HG03108 (cell line): ENCODE measurements at regions not wholly inside any gene's neighbourhood (a gene's known extent, or its start where the extent isn't known, plus 50 kb on each side); places are given as distances from the start of the nearest gene placed in this dataset.

ENCODE experiments used
- ATAC-seq: cut with Tn5 transposase; IDR thresholded peaks from one replicate; pipeline ENCODE4 v1.9.1; 2021; ENCODE audit warnings: moderate library complexity; ENCODE audit not compliant: unreplicated experiment

- ATAC-seq, result peak; percentile 70
Observed at GRCh38 chr2:214674278-214674677, 135.2 kb downstream of the BARD1 start.

- ATAC-seq, result no peak
Observed at GRCh38 chr2:214671319-214671885, 138.1 kb downstream of the BARD1 start.

GRCh38 chr2:214652473-214652872 lies 157.0 kb downstream of the BARD1 start:
- ATAC-seq, result no peak

- no peak for ATAC-seq
Observed at GRCh38 chr2:214651451-214651850, 158.0 kb downstream of the BARD1 start.

GRCh38 chr2:214649440-214650205 lies 159.9 kb downstream of the BARD1 start:
- no peak for ATAC-seq

GRCh38 chr2:214648520-214648919 lies 161.0 kb downstream of the BARD1 start:
- no peak for ATAC-seq

- no peak for ATAC-seq
Observed at GRCh38 chr2:214631406-214631805, 178.1 kb downstream of the BARD1 start.

GRCh38 chr2:214630402-214631045 lies 179.0 kb downstream of the BARD1 start:
- no peak for ATAC-seq

GRCh38 chr2:214629875-214630274 lies 179.6 kb downstream of the BARD1 start:
- ATAC-seq, result no peak
